ENCODE measurements at regions not wholly inside any gene's neighbourhood (a gene's known extent, or its start where the extent isn't known, plus 50 kb on each side); places are given as distances from the start of the nearest gene placed in this dataset.
A peak's percentile ranks its signal among the peaks of the same experiment; 100 is the strongest.

DNA sequence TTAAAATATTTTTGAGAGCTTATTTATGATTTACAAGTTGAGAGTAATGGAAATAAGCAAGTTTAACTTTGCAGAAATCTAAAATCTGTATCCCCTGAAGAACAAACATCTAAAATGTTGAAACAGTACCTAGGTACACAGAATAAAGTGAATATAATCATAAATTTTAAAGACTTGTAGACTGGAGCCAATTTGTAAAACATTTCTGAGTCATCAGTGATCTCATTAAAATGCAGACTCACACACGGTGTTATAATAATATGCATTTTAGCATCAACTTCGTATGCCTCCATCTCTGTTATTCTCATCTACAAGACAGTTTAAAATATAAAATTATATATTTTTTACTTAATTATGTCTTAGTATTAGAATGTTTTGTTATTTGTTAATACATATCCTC is 399.5 kb upstream of the GOLIM4 start:
- H3K4me3 Mint-ChIP-seq, result no peak overlapping the region
- no peaks in the 10 kb centered on the region for H3K36me3 Mint-ChIP-seq
- peaks cover 8% of the 10 kb centered on the region for H3K4me1 Mint-ChIP-seq
- no peak for DNase-seq (ENCODE audit: low spot score)
- TF ChIP-seq, protein P1, sequence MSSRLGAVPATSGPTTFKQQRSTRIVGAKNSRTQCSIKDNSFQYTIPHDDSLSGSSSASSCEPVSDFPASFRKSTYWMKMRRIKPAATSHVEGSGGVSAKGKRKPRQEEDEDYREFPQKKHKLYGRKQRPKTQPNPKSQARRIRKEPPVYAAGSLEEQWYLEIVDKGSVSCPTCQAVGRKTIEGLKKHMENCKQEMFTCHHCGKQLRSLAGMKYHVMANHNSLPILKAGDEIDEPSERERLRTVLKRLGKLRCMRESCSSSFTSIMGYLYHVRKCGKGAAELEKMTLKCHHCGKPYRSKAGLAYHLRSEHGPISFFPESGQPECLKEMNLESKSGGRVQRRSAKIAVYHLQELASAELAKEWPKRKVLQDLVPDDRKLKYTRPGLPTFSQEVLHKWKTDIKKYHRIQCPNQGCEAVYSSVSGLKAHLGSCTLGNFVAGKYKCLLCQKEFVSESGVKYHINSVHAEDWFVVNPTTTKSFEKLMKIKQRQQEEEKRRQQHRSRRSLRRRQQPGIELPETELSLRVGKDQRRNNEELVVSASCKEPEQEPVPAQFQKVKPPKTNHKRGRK (CRISPR knock-in tag; IDR thresholded peaks at IDR 0.05; ENCODE audit: borderline replicate concordance), result no peak
- TF ChIP-seq ZBTB43 (CRISPR knock-in tag; IDR thresholded peaks at IDR 0.05), result no peak
- TF ChIP-seq ZNF232 (CRISPR knock-in tag; IDR thresholded peaks at IDR 0.05), result no peak
- TF ChIP-seq ZNF138 (CRISPR knock-in tag; conservative IDR thresholded peaks at IDR 0.05), result no peak
- TF ChIP-seq SMAD3 (CRISPR knock-in tag; IDR thresholded peaks at IDR 0.05; ENCODE audit: borderline replicate concordance), result no peak
- no peak for TF ChIP-seq FOXP1 (CRISPR knock-in tag; IDR thresholded peaks at IDR 0.05; ENCODE audit: borderline replicate concordance)
- no peak for TF ChIP-seq TEAD4 (CRISPR knock-in tag; IDR thresholded peaks at IDR 0.05)
- TF ChIP-seq ERG (CRISPR knock-in tag; IDR thresholded peaks at IDR 0.05), result no peak
- no peak for TF ChIP-seq JUN (CRISPR knock-in tag; IDR thresholded peaks at IDR 0.05)
- TF ChIP-seq CREM (CRISPR knock-in tag; IDR thresholded peaks at IDR 0.05), result no peak
- H3K9me3 Mint-ChIP-seq, result no peaks in the 10 kb centered on the region
- ChIA-PET POLR2A (interaction anchor here (0.6 kb wide), 1 partner anchor 48 kb away, joined by 3 read pairs; no protein-coding TSS in a partner anchor), CTCF (interaction anchor here (0.8 kb wide), 1 partner anchor 352 kb away, joined by 3 read pairs; no protein-coding TSS in a partner anchor)
- no peak overlapping the region for H3K27ac Mint-ChIP-seq
- no peak for ATAC-seq
- no peaks in the 10 kb centered on the region for H3K27me3 Mint-ChIP-seq (ENCODE audit: low read depth)

DNA sequence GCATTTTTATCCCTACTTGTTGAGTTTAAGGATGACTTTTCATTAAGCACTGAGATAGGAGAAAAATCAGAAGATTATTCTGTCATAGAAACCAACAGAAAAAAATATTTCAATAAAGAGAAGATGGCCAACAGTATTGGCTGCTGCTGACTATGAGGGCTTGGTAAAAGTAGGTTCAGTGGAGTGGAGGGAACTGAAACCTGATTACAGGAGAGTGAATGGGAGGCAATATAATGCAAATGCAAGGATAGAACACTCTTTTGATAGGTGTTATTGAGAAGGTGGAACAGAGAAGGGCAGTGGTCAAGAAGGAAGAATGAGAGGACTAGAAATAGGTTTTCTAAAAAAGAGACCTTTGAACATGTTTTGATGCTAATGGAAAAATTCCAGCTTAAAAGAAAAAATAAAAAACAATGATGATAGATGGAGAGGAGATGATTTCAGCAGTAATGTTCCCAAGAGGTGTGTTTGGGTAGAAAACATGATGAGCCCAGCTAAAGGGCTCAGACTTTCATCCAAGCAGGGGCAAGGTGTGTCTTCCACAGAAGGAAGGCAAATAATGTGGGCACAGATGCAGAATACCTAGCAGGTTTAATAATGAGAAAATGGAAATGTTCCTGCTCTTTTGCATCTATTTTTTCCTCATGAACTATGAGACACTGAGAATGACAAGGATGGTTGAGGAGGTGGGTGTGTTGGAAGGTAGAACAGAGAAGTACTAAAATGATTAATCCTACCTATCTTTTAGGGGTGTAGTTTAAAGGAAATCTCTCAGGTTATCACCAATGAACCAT is 397.9 kb upstream of the GOLIM4 start:
- Mint-ChIP-seq H3K9me3 (no peaks in the 10 kb centered on the region), H3K27me3 (ENCODE audit: low read depth) (no peaks in the 10 kb centered on the region), H3K36me3 (no peaks in the 10 kb centered on the region), H3K27ac (no peak overlapping the region), H3K4me1 (peaks cover 12% of the 10 kb centered on the region), H3K4me3 (no peak overlapping the region)
- DNase-seq (ENCODE audit: low spot score) (no peak), ATAC-seq (peak; percentile 60)
- TF ChIP-seq ELF4 (CRISPR knock-in tag; IDR thresholded peaks at IDR 0.05; ENCODE audit: low read depth), result no peak
- no peak for TF ChIP-seq HMGXB4 (CRISPR knock-in tag; IDR thresholded peaks at IDR 0.05)
- no peak for TF ChIP-seq OVOL2 (CRISPR knock-in tag; IDR thresholded peaks at IDR 0.05; ENCODE audit: borderline replicate concordance)
- TF ChIP-seq, protein P2, sequence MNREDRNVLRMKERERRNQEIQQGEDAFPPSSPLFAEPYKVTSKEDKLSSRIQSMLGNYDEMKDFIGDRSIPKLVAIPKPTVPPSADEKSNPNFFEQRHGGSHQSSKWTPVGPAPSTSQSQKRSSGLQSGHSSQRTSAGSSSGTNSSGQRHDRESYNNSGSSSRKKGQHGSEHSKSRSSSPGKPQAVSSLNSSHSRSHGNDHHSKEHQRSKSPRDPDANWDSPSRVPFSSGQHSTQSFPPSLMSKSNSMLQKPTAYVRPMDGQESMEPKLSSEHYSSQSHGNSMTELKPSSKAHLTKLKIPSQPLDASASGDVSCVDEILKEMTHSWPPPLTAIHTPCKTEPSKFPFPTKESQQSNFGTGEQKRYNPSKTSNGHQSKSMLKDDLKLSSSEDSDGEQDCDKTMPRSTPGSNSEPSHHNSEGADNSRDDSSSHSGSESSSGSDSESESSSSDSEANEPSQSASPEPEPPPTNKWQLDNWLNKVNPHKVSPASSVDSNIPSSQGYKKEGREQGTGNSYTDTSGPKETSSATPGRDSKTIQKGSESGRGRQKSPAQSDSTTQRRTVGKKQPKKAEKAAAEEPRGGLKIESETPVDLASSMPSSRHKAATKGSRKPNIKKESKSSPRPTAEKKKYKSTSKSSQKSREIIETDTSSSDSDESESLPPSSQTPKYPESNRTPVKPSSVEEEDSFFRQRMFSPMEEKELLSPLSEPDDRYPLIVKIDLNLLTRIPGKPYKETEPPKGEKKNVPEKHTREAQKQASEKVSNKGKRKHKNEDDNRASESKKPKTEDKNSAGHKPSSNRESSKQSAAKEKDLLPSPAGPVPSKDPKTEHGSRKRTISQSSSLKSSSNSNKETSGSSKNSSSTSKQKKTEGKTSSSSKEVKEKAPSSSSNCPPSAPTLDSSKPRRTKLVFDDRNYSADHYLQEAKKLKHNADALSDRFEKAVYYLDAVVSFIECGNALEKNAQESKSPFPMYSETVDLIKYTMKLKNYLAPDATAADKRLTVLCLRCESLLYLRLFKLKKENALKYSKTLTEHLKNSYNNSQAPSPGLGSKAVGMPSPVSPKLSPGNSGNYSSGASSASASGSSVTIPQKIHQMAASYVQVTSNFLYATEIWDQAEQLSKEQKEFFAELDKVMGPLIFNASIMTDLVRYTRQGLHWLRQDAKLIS (CRISPR knock-in tag; IDR thresholded peaks at IDR 0.05; ENCODE audit: borderline replicate concordance), result no peak
- no peak for TF ChIP-seq SOX15 (CRISPR knock-in tag; IDR thresholded peaks at IDR 0.05)
- TF ChIP-seq NR1H2 (CRISPR knock-in tag; IDR thresholded peaks at IDR 0.05), result no peak
- TF ChIP-seq ESRRA (CRISPR knock-in tag; IDR thresholded peaks at IDR 0.05; ENCODE audit: borderline replicate concordance), result no peak
- no peak for TF ChIP-seq FOXP4 (CRISPR knock-in tag; IDR thresholded peaks at IDR 0.05)
- no peak for TF ChIP-seq ZNF416 (CRISPR knock-in tag; IDR thresholded peaks at IDR 0.05)
- TF ChIP-seq TEAD4 (CRISPR knock-in tag; IDR thresholded peaks at IDR 0.05), result no peak
- ChIA-PET POLR2A (no interaction called here), CTCF (interaction anchor here (1.1 to 1.2 kb wide), 2 partner anchors 18 to 127 kb away, joined by 3 read pairs; no protein-coding TSS in a partner anchor)
